GM12878 (cell line): ENCODE measurements at regions not wholly inside any gene's neighbourhood (a gene's known extent, or its start where the extent isn't known, plus 50 kb on each side); places are given as distances from the start of the nearest gene placed in this dataset.

Experiments used
- ATAC-seq: fragments of 200-7000 bp; cut with Tn5 transposase; 3 replicates; pipeline ENCODE4 v1.9.1; 2020; ENCODE audit warnings: mild to moderate bottlenecking, moderate library complexity
- BruUV-seq: library from RNA; stranded (reverse); fragments of 400-500 nt; replicated peaks from 2 replicates; lab custom pipeline; 2021; lab: Mats Ljungman, UMichigan
- CTCF ChIA-PET: fragments of 300-600 bp; sonication (Branson Sonifier 250); formaldehyde crosslinking; extraction: SDS; loops from one replicate; lab custom pipeline; 2021; ENCODE audit warnings: inconsistent platforms; lab: Yijun Ruan, JAX
- POLR2A ChIA-PET: fragments of 350-600 bp; formaldehyde crosslinking; extraction: SDS; loops from one replicate; lab custom pipeline; 2021; ENCODE audit warnings: inconsistent platforms; lab: Charles Lee
- RAD21 ChIA-PET: fragments of 300-600 bp; sonication (Branson Sonifier 250); formaldehyde crosslinking; loops from one replicate; lab custom pipeline; 2023; ENCODE audit warnings: antibody characterized with exemption; ENCODE audit not compliant: unreplicated experiment; lab: Charles Lee
- SMC1A ChIA-PET: fragments of 300-600 bp; sonication (Branson Sonifier 250); formaldehyde crosslinking; loops from one replicate; lab custom pipeline; 2023; ENCODE audit not compliant: unreplicated experiment, uncharacterized antibody; lab: Charles Lee
- DNase-seq: peaks from one replicate; pipeline ENCODE4 v3.0.0-alpha.2; 2011; ENCODE audit warnings: low read depth, low spot score
- FAIRE-seq: peaks from 3 replicates; lab custom pipeline; 2011; peaks lifted over from hg19 to GRCh38; lab: Jason Lieb, UNC
- H2AFZ ChIP-seq: 2 replicates; pipeline ENCODE4 v1.6.0; 2011; ENCODE audit warnings: low read depth, low read length, control low read depth; ENCODE audit not compliant: control insufficient read depth
- H3K27ac ChIP-seq: 2 replicates; pipeline ENCODE4 v1.5.1; 2011; ENCODE audit warnings: control low read depth; ENCODE audit not compliant: control insufficient read depth, insufficient read depth
- H3K27me3 ChIP-seq, 2 experiments: replicated peaks in 1 of 2; 2 replicates each; pipeline versions ENCODE4 v1.6.0 to v1.6.1; 2011; ENCODE audit warnings: low read length in 1 of 2; ENCODE audit not compliant: control insufficient read depth in 2 of 2, insufficient read depth in 2 of 2
- H3K36me3 ChIP-seq, 2 experiments: 2 replicates each; pipeline ENCODE4 v1.5.1; 2011; ENCODE audit warnings: low read length in 1 of 2; ENCODE audit not compliant: control insufficient read depth in 2 of 2, insufficient read depth in 2 of 2
- H3K4me1 ChIP-seq: 2 replicates; pipeline ENCODE4 v1.6.1; 2011; ENCODE audit warnings: mild to moderate bottlenecking, low read length, moderate library complexity, mixed read lengths; ENCODE audit not compliant: control insufficient read depth, insufficient read depth
- H3K4me2 ChIP-seq: 2 replicates; pipeline ENCODE4 v1.6.0; 2011; ENCODE audit warnings: control low read depth; ENCODE audit not compliant: control insufficient read depth, insufficient read depth
- H3K4me3 ChIP-seq: fragments of 200-600 bp; sonication (generic); 2 replicates; pipeline ENCODE4 v1.5.1; 2016
- H3K79me2 ChIP-seq: 2 replicates; pipeline ENCODE4 v1.6.0; 2011; ENCODE audit warnings: low read length; ENCODE audit not compliant: control insufficient read depth, insufficient read depth
- H3K9ac ChIP-seq: 2 replicates; pipeline ENCODE4 v1.8.0; 2011; ENCODE audit warnings: low read length, control low read depth, mixed read lengths; ENCODE audit not compliant: control insufficient read depth, insufficient read depth
- H3K9me3 ChIP-seq: replicated peaks from 3 replicates; pipeline ENCODE4 v1.5.1; 2011; ENCODE audit warnings: mild to moderate bottlenecking, low read length; ENCODE audit not compliant: control insufficient read depth, insufficient read depth
- H4K20me1 ChIP-seq: 2 replicates; pipeline ENCODE4 v1.6.0; 2011; ENCODE audit not compliant: control insufficient read depth, insufficient read depth
- ATF3 ChIP-seq: IDR thresholded peaks from 2 replicates; pipeline ENCODE4 v1.6.1; 2011; ENCODE audit warnings: low read depth, mild to moderate bottlenecking, low read length, moderate library complexity, borderline replicate concordance; ENCODE audit errors: extremely low read depth
- CBFB ChIP-seq: IDR thresholded peaks from 2 replicates; pipeline ENCODE4 v1.6.1; 2016; ENCODE audit warnings: antibody characterized with exemption, low read depth
- EED ChIP-seq: sonication (generic); IDR thresholded peaks from 2 replicates; pipeline ENCODE4 v1.6.1; 2016; ENCODE audit warnings: antibody characterized with exemption, low read depth
- EGR1 ChIP-seq, 2 experiments: IDR thresholded peaks; 1 replicate in 1 of 2; 2 replicates in 1 of 2; pipeline ENCODE4 v1.6.1; 2011 to 2012; ENCODE audit warnings: low read depth in 2 of 2, low read length in 2 of 2, borderline replicate concordance in 1 of 2, mild to moderate bottlenecking in 1 of 2, moderate library complexity in 1 of 2
- ETV6 ChIP-seq, 2 experiments: fragments of 450-650 bp in 1 of 2; IDR thresholded peaks in 1 of 2; conservative IDR thresholded peaks in 1 of 2; 2 replicates each; pipeline ENCODE4 v1.6.1; 2014; ENCODE audit warnings: antibody characterized with exemption in 1 of 2, borderline replicate concordance in 1 of 2, low read depth in 1 of 2, mild to moderate bottlenecking in 1 of 2, moderate library complexity in 1 of 2
- FOXM1 ChIP-seq: IDR thresholded peaks from 2 replicates; pipeline ENCODE4 v1.6.1; 2012; ENCODE audit warnings: low read depth, mild to moderate bottlenecking, inconsistent platforms, low read length, moderate library complexity
- JUNB ChIP-seq: IDR thresholded peaks from 2 replicates; pipeline ENCODE4 v1.6.1; 2016; ENCODE audit warnings: antibody characterized with exemption, mild to moderate bottlenecking
- MYB ChIP-seq: fragments of 150-350 bp; IDR thresholded peaks from 2 replicates; pipeline ENCODE4 v1.6.1; 2014; ENCODE audit warnings: mild to moderate bottlenecking, low read depth, low read length, borderline replicate concordance
- NFIC ChIP-seq: IDR thresholded peaks from 2 replicates; pipeline ENCODE4 v1.6.1; 2012; ENCODE audit warnings: low read depth, mild to moderate bottlenecking, inconsistent platforms, low read length, moderate library complexity
- NFXL1 ChIP-seq: fragments of 450-650 bp; IDR thresholded peaks from 2 replicates; pipeline ENCODE4 v1.6.1; 2017; ENCODE audit warnings: antibody characterized with exemption, mild to moderate bottlenecking, borderline replicate concordance
- NR2C1 ChIP-seq: fragments of 450-650 bp; IDR thresholded peaks from 2 replicates; pipeline ENCODE4 v1.6.1; 2017; ENCODE audit warnings: antibody characterized with exemption, mild to moderate bottlenecking, moderate library complexity
- PAX5 ChIP-seq: IDR thresholded peaks from 2 replicates; pipeline ENCODE4 v1.6.1; 2011; ENCODE audit warnings: low read depth, low read length, borderline replicate concordance
- SKIL ChIP-seq: fragments of 450-650 bp; IDR thresholded peaks from 2 replicates; pipeline ENCODE4 v1.6.1; 2017; ENCODE audit warnings: mild to moderate bottlenecking, low read depth, inconsistent platforms; ENCODE audit not compliant: poor library complexity, severe bottlenecking
- SPI1 ChIP-seq: IDR thresholded peaks from 2 replicates; pipeline ENCODE4 v1.6.1; 2011; ENCODE audit warnings: low read depth, mild to moderate bottlenecking, low read length, moderate library complexity, borderline replicate concordance; ENCODE audit not compliant: insufficient read depth
- TBL1XR1 ChIP-seq: IDR thresholded peaks from 2 replicates; pipeline ENCODE4 v1.6.1; 2012; ENCODE audit warnings: low read depth, low read length, improper control_type of control experiment
- YBX1 ChIP-seq: fragments of 450-650 bp; IDR thresholded peaks from 2 replicates; pipeline ENCODE4 v1.6.1; 2016; ENCODE audit warnings: antibody characterized with exemption
- ZBTB33 ChIP-seq: fragments of 450-650 bp; IDR thresholded peaks from 2 replicates; pipeline ENCODE4 v1.6.1; 2017; ENCODE audit warnings: mild to moderate bottlenecking
- ZNF592 ChIP-seq: fragments of 450-650 bp; IDR thresholded peaks from 2 replicates; pipeline ENCODE4 v1.6.1; 2017; ENCODE audit warnings: mild to moderate bottlenecking, moderate library complexity
- WGBS: methylation state at CpG from one replicate; pipeline ENCODE4 v1.1.6; 2016; ENCODE audit warnings: low lambda C conversion rate; ENCODE audit not compliant: insufficient replicate concordance, insufficient coverage; ENCODE audit errors: missing lambda C conversion rate; 5-methylcytosine and 5-hydroxymethylcytosine counted together
- in situ Hi-C: fragments of 300-500 bp; cut with MboI; formaldehyde crosslinking; loops from 9 replicates; pipeline ENCODE4 v1.14.3; 2018; ENCODE audit warnings: mixed read lengths
- intact Hi-C: fragments of 100-400 bp; cut with micrococcal nuclease; formaldehyde crosslinking; loops from one replicate; pipeline ENCODE4 v1.14.2; 2022; ENCODE audit not compliant: unreplicated experiment

- no peak overlapping the region for H2AFZ ChIP-seq
- ChIA-PET POLR2A (no interaction called here), CTCF (no interaction called here), RAD21 (no interaction called here), SMC1A (no interaction called here)
- 51% methylated on average over 2 of the region's 2 CpGs for WGBS
- no peak overlapping the region for H3K9ac ChIP-seq
- ATAC-seq (no peak), DNase-seq (no peak), FAIRE-seq (no peak)
- H3K4me2 ChIP-seq = no peak overlapping the region
- no TSS peak for BruUV-seq
- H3K79me2 ChIP-seq = no peaks in the 10 kb centered on the region
- intact Hi-C loops (no loop called here), in situ Hi-C loops (no loop called here)
- no peaks in the 10 kb centered on the region for H4K20me1 ChIP-seq
- H3K4me1 ChIP-seq = no peaks in the 10 kb centered on the region
- no peak overlapping the region for H3K4me3 ChIP-seq
- H3K27me3 ChIP-seq = no peaks in the 10 kb centered on the region
- H3K27ac ChIP-seq = no peak overlapping the region
- H3K9me3 ChIP-seq = no peaks in the 10 kb centered on the region
- H3K36me3 ChIP-seq = no peaks in the 10 kb centered on the region
- no peak for TF ChIP-seq JUNB
- TF ChIP-seq ZBTB33 = no peak
- TF ChIP-seq SPI1 = no peak
- TF ChIP-seq FOXM1 = no peak
- no peak for TF ChIP-seq EED
- no peak for TF ChIP-seq CBFB
- no peak for TF ChIP-seq NFXL1
- TF ChIP-seq PAX5 = no peak
- no peak for TF ChIP-seq SKIL
- no peak for TF ChIP-seq TBL1XR1
- no peak for TF ChIP-seq MYB
- TF ChIP-seq YBX1 = no peak
- TF ChIP-seq NR2C1 = no peak
- TF ChIP-seq ETV6 (conservative IDR thresholded peaks at IDR 0.05 in 1 of 2, IDR thresholded peaks at IDR 0.05 in 1 of 2; ENCODE audit: borderline replicate concordance in 1 of 2, low read depth in 1 of 2) = no peak
- no peak for TF ChIP-seq ATF3
- TF ChIP-seq ZNF592 = no peak
- no peak for TF ChIP-seq EGR1 (IDR thresholded peaks at IDR 0.05; ENCODE audit: borderline replicate concordance in 1 of 2, low read depth in 2 of 2, low read length in 2 of 2)
- TF ChIP-seq NFIC = no peak
Observed at GRCh38 chr4:4952273-4952672, 67.0 kb downstream of the CYTL1 start.
